ENCODE measurements at regions not wholly inside any gene's neighbourhood (a gene's known extent, or its start where the extent isn't known, plus 50 kb on each side); places are given as distances from the start of the nearest gene placed in this dataset.

DNA sequence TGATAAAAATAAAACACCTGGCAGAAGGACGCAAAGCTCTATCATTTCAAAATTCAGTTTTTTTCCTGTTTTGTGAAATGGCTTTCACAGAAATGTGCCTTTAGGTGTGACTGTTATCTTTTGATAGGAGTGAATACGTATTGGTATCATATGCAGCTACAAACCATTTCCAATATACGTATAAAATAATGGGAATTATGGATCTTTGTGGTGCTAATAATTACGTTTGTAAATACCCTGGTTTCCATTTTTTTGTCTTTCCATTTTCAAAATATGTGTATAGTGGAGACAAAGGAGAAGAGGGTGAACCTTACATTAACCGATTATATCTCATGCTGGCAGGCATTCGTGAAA lies 108.7 kb upstream of the GMDS start:
- peaks cover 8% of the 10 kb centered on the region; the same call in 1 of the 2 replicates for H3K27me3 ChIP-seq
- H3K36me3 ChIP-seq = no peaks in the 10 kb centered on the region
- no peak overlapping the region for H3K4me3 ChIP-seq (ENCODE audit: low read depth, low read length)
- no peak for DNase-seq
- no peaks in the 10 kb centered on the region for H3K9me3 ChIP-seq
- H3K4me1 ChIP-seq = no peaks in the 10 kb centered on the region
- TF ChIP-seq, protein P1, sequence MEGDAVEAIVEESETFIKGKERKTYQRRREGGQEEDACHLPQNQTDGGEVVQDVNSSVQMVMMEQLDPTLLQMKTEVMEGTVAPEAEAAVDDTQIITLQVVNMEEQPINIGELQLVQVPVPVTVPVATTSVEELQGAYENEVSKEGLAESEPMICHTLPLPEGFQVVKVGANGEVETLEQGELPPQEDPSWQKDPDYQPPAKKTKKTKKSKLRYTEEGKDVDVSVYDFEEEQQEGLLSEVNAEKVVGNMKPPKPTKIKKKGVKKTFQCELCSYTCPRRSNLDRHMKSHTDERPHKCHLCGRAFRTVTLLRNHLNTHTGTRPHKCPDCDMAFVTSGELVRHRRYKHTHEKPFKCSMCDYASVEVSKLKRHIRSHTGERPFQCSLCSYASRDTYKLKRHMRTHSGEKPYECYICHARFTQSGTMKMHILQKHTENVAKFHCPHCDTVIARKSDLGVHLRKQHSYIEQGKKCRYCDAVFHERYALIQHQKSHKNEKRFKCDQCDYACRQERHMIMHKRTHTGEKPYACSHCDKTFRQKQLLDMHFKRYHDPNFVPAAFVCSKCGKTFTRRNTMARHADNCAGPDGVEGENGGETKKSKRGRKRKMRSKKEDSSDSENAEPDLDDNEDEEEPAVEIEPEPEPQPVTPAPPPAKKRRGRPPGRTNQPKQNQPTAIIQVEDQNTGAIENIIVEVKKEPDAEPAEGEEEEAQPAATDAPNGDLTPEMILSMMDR (IDR thresholded peaks at IDR 0.05; ENCODE audit: low read depth, low read length) = no peak

DNA sequence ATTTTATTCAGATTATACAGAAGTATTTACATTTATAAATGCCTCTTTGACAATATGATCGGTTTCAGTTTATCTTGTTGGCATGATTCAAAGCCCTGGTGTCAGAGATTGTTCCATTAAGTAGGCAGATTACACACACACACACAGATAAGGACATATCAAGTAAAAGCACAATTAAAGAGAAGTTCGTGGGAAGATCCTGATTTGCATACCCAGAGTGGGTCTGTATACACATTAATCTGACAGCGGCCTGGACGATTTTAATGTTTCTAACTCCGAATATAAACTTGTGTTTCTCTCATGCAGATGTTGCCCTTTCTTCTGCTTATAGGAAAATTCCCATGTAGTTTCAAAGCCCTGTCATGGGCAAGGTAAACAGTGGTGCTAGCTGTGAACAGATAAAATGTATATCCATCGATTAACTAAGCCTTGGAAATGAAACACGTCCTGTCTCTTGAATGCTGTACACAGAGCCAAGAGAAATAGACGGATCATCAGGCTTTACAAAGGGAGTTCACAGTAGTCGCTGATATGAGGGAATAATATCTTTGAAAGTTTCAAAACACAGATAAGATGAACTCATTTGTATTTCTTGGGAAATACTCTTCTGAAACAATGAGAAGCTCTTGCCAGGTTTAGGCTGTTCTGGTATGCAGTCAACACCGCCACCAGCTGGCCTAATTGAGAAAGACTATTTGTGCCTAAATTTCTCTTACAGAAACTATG lies 108.2 kb upstream of the GMDS start:
- Histone ChIP-seq H3K4me3 (ENCODE audit: low read depth, low read length) (no peak overlapping the region), H3K9me3 (no peaks in the 10 kb centered on the region), H3K27me3 (peaks cover 7% of the 10 kb centered on the region; the same call in 1 of the 2 replicates), H3K4me1 (no peaks in the 10 kb centered on the region), H3K36me3 (no peaks in the 10 kb centered on the region)
- DNase-seq = peak; percentile 51
- TF ChIP-seq, protein P1 (IDR thresholded peaks at IDR 0.05; ENCODE audit: low read depth, low read length) = peak; percentile 83

DNA sequence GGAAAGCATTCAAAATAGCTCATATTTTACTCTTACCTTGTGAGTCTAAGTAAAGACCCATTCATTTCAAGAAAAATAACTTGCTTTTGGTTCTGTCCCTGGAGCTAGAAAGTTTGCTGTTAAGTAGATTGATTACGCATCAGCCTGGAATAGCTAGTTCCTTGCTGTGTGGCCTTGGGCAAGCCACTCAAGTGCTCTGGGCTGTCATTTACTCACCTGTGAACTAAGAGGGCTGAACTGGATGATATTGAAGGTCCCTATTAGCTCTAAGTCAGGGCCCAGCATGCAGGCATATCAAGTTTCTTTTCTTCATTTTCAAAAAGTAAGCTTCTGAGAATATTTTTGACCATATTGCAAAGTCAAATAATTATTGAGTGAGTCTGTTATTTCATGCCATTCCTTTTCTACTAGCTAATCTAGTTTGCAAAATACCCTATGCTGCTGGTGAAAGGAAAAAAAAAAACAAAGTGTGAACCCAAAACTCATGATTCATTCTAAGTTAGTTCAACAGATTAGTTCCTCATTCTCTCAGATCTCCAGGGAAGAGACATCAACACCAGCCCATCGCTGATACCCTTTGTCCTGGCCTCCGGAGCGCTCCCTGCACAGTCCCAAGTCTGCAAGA lies 106.5 kb upstream of the GMDS start:
- no peaks in the 10 kb centered on the region for H3K4me1 ChIP-seq
- H3K4me3 ChIP-seq (ENCODE audit: low read depth, low read length) = no peak overlapping the region
- no peaks in the 10 kb centered on the region for H3K9me3 ChIP-seq
- TF ChIP-seq, protein P1 (IDR thresholded peaks at IDR 0.05; ENCODE audit: low read depth, low read length) = no peak
- no peak for DNase-seq
- H3K27me3 ChIP-seq = peaks cover 3% of the 10 kb centered on the region; the same call in 1 of the 2 replicates
- H3K36me3 ChIP-seq = no peaks in the 10 kb centered on the region

DNA sequence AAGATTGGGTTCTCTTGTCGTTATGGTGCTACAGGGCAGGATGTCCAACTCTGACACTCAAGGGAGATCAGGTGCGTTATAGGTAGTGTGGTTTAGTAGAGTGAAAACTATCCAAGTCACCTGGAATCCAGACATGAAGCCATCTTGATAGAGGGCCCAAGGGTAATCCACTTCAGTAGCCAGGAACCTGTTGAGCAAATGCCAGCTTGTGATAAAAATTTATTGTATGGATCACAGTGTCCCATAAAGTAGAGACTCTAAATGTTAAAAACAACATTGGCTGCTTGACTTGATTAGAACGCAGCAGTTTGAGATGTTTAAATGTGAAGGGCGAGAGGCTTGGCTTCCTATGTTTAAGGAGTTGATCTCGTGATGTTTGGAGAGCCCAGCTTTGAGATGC lies 105.7 kb upstream of the GMDS start:
- no peaks in the 10 kb centered on the region for H3K4me1 ChIP-seq
- TF ChIP-seq, protein P1 (IDR thresholded peaks at IDR 0.05; ENCODE audit: low read depth, low read length) = no peak
- H3K9me3 ChIP-seq = no peaks in the 10 kb centered on the region
- no peak for DNase-seq
- H3K36me3 ChIP-seq = no peaks in the 10 kb centered on the region
- H3K4me3 ChIP-seq (ENCODE audit: low read depth, low read length) = no peak overlapping the region
- H3K27me3 ChIP-seq = peaks cover 3% of the 10 kb centered on the region; the same call in 1 of the 2 replicates

DNA sequence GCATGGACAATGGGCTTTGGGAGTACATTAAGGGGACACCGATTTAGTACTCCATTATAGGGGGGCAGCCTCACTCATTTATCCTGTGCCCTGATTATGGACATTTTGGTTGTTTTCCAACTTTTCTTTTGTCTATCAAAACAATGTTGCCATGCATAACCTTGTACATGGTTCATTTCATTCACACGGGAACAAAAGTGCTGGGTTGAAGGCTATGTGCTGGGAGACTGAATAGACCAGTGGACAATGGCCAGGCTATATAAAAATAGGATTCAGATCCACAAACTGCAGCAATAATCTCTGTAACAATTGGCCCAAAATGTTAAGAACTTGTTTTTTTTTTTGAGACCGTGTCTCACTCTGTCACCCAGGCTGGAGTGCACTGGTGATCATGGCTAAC lies 100.7 kb upstream of the GMDS start:
- no peak for DNase-seq
- Histone ChIP-seq H3K27me3 (no peaks in the 10 kb centered on the region), H3K9me3 (no peaks in the 10 kb centered on the region), H3K4me1 (no peaks in the 10 kb centered on the region), H3K36me3 (no peaks in the 10 kb centered on the region), H3K4me3 (ENCODE audit: low read depth, low read length) (no peak overlapping the region)
- TF ChIP-seq, protein P1 (IDR thresholded peaks at IDR 0.05; ENCODE audit: low read depth, low read length) = no peak

DNA sequence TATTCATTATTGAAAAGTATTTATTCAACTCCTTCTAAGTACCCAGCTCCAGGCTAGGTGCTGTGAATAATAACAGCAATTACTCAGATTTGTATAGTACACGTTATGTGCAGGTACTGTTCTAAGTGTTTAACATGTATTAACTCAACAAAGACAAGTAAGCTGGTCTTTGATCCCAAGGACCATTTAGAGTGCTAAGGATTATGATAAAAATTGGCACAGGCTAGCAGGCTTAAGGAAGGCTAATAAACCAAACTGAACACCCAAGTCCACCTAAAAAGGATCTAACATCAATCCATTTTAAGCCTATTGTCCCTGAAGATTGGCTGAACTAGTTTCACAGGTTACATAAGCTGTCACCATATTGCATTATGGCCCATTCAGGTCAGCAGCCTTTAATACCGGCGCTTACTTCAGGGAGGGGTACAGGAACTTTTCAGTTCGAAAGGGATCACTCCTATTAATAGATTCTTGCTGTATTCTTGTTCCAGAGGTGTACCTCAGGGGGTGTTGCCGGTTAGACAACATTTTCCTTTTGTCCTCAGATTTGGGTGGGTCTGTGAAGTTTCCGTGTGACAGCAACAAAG lies 99.0 kb upstream of the GMDS start:
- TF ChIP-seq, protein P1 (IDR thresholded peaks at IDR 0.05; ENCODE audit: low read depth, low read length) = no peak
- no peak for DNase-seq
- Histone ChIP-seq H3K4me3 (ENCODE audit: low read depth, low read length) (no peak overlapping the region), H3K9me3 (no peaks in the 10 kb centered on the region), H3K27me3 (no peaks in the 10 kb centered on the region), H3K4me1 (no peaks in the 10 kb centered on the region), H3K36me3 (no peaks in the 10 kb centered on the region)
